Nephron (organoid): ENCODE measurements at regions not wholly inside any gene's neighbourhood (a gene's known extent, or its start where the extent isn't known, plus 50 kb on each side); places are given as distances from the start of the nearest gene placed in this dataset.

Experiments used
- H3K27ac Mint-ChIP-seq, 3 experiments: 2 replicates each; pipeline ENCODE4 v1.8.0; 2020; ENCODE audit warnings: mixed read lengths in 3 of 3, mild to moderate bottlenecking in 2 of 3, moderate library complexity in 1 of 3
- H3K27me3 Mint-ChIP-seq: 2 replicates; pipeline ENCODE4 v1.8.0; 2021; ENCODE audit warnings: low read depth, mild to moderate bottlenecking, moderate library complexity, mixed read lengths
- H3K36me3 Mint-ChIP-seq: 2 replicates; pipeline ENCODE4 v1.8.0; 2020; ENCODE audit warnings: low read depth, mixed read lengths
- H3K4me1 Mint-ChIP-seq: 2 replicates; pipeline ENCODE4 v1.8.0; 2020; ENCODE audit warnings: mixed read lengths
- H3K4me3 Mint-ChIP-seq, 3 experiments: 2 replicates each; pipeline ENCODE4 v1.8.0; 2020; ENCODE audit warnings: mild to moderate bottlenecking in 3 of 3, mixed read lengths in 3 of 3, moderate library complexity in 2 of 3
- H3K9me3 Mint-ChIP-seq: 2 replicates; pipeline ENCODE4 v1.8.0; 2020; ENCODE audit warnings: mixed read lengths
- CTCF ChIP-seq, 3 experiments: fragments of 200-600 bp; sonication (generic); IDR thresholded peaks; one replicate each; pipeline ENCODE4 v1.5.0; 2021; ENCODE audit warnings: antibody characterized with exemption in 3 of 3; ENCODE audit not compliant: unreplicated experiment in 3 of 3

- no peak for TF ChIP-seq CTCF (IDR thresholded peaks at IDR 0.05; ENCODE audit: unreplicated experiment in 3 of 3)
- Mint-ChIP-seq H3K9me3 (peaks cover 2% of the 10 kb centered on the region), H3K4me1 (no peaks in the 10 kb centered on the region), H3K4me3 (no peak overlapping the region), H3K27ac (no peak overlapping the region), H3K27me3 (no peaks in the 10 kb centered on the region), H3K36me3 (no peaks in the 10 kb centered on the region)
Measured at GRCh38 chr10:111732166-111732785, 451.3 kb downstream of the GPAM start.

- no peak overlapping the region for H3K27ac Mint-ChIP-seq
- no peaks in the 10 kb centered on the region for H3K4me1 Mint-ChIP-seq
- H3K9me3 Mint-ChIP-seq = peaks cover 4% of the 10 kb centered on the region
- no peak for TF ChIP-seq CTCF (IDR thresholded peaks at IDR 0.05; ENCODE audit: unreplicated experiment in 3 of 3)
- H3K36me3 Mint-ChIP-seq = no peaks in the 10 kb centered on the region
- H3K4me3 Mint-ChIP-seq = no peak overlapping the region
- H3K27me3 Mint-ChIP-seq = no peaks in the 10 kb centered on the region
Measured at GRCh38 chr10:111739125-111739873, 444.3 kb downstream of the GPAM start.

GRCh38 chr10:111739874-111740139 is 443.8 kb downstream of the GPAM start:
- H3K9me3 Mint-ChIP-seq = peaks cover 4% of the 10 kb centered on the region
- H3K27me3 Mint-ChIP-seq = no peaks in the 10 kb centered on the region
- H3K27ac Mint-ChIP-seq = no peak overlapping the region
- TF ChIP-seq CTCF (IDR thresholded peaks at IDR 0.05; ENCODE audit: unreplicated experiment in 3 of 3) = no peak
- no peak overlapping the region for H3K4me3 Mint-ChIP-seq
- no peaks in the 10 kb centered on the region for H3K4me1 Mint-ChIP-seq
- no peaks in the 10 kb centered on the region for H3K36me3 Mint-ChIP-seq

- TF ChIP-seq CTCF (IDR thresholded peaks at IDR 0.05; ENCODE audit: unreplicated experiment in 3 of 3) = no peak
- Mint-ChIP-seq H3K4me1 (no peaks in the 10 kb centered on the region), H3K9me3 (peaks cover 3% of the 10 kb centered on the region), H3K36me3 (no peaks in the 10 kb centered on the region), H3K4me3 (no peak overlapping the region), H3K27me3 (no peaks in the 10 kb centered on the region), H3K27ac (no peak overlapping the region)
Measured at GRCh38 chr10:111745982-111746381, 437.6 kb downstream of the GPAM start.

GRCh38 chr10:111747751-111748150 is 435.8 kb downstream of the GPAM start:
- Mint-ChIP-seq H3K27ac (no peak overlapping the region), H3K4me3 (no peak overlapping the region), H3K27me3 (no peaks in the 10 kb centered on the region), H3K36me3 (no peaks in the 10 kb centered on the region), H3K4me1 (no peaks in the 10 kb centered on the region), H3K9me3 (no peaks in the 10 kb centered on the region)
- no peak for TF ChIP-seq CTCF (IDR thresholded peaks at IDR 0.05; ENCODE audit: unreplicated experiment in 3 of 3)

GRCh38 chr10:111748184-111748583 is 435.4 kb downstream of the GPAM start:
- TF ChIP-seq CTCF (IDR thresholded peaks at IDR 0.05; ENCODE audit: unreplicated experiment in 3 of 3) = no peak
- H3K9me3 Mint-ChIP-seq = no peaks in the 10 kb centered on the region
- H3K27me3 Mint-ChIP-seq = no peaks in the 10 kb centered on the region
- no peaks in the 10 kb centered on the region for H3K4me1 Mint-ChIP-seq
- no peak overlapping the region for H3K4me3 Mint-ChIP-seq
- H3K27ac Mint-ChIP-seq = no peak overlapping the region
- H3K36me3 Mint-ChIP-seq = no peaks in the 10 kb centered on the region
